H7 (cell line): ENCODE measurements at regions not wholly inside any gene's neighbourhood (a gene's known extent, or its start where the extent isn't known, plus 50 kb on each side); places are given as distances from the start of the nearest gene placed in this dataset.

Experiments
- DNase-seq: peaks from one replicate; pipeline ENCODE4 v3.0.0; 2012
- H3K27me3 ChIP-seq: 2 replicates; pipeline ENCODE4 v1.6.0; 2011; ENCODE audit warnings: mild to moderate bottlenecking, low read length; ENCODE audit not compliant: control insufficient read depth, insufficient read depth
- H3K36me3 ChIP-seq: replicated peaks from 2 replicates; pipeline ENCODE4 v1.5.1; 2011; ENCODE audit warnings: low read length; ENCODE audit not compliant: control insufficient read depth, insufficient read depth
- H3K4me3 ChIP-seq: 2 replicates; pipeline ENCODE4 v1.5.1; 2011; ENCODE audit warnings: low read depth, mild to moderate bottlenecking, control low read depth, low read length, moderate library complexity; ENCODE audit not compliant: insufficient read depth

DNA sequence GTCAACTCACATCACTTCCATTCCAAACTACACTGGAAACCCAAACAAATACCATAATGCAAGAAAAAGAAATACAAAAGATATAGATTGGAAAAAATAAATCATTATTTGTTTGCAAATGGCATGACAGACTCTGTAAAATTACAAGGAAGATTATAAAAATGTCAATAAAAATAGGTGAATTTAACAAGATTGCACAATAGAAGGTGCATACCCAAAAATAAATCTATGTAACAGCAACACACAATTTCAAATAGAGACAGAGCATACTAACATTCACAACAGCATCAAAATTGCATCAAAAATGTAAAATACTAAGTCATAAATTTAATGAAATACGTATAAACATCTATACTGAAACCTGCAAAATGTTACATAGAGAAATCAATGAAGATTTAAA lies 1140.0 kb upstream of the GJE1 start:
- DNase-seq: no peak
- H3K27me3 ChIP-seq: no peaks in the 10 kb centered on the region
- H3K4me3 ChIP-seq: no peak overlapping the region
- H3K36me3 ChIP-seq: no peaks in the 10 kb centered on the region

DNA sequence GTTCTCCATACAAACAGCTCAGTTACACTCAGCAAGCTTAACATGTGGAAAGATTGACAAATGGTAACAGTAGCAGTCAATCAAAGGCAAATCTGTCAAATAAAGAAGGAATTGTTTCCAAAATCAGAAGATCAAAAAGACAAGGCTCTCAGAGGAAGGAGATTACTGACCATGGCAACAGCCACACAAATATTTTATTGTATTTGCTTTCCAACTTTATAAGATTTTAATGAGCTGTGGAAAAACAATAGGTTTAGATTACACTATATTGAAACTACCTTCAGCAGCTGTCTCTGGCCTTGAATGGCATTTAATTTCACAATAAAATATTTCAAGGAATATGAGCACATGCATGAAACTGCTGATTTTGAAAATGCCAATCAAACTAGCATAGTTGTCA lies 1143.9 kb upstream of the GJE1 start:
- Histone ChIP-seq H3K4me3 (no peak overlapping the region), H3K27me3 (no peaks in the 10 kb centered on the region), H3K36me3 (no peaks in the 10 kb centered on the region)
- no peak for DNase-seq

DNA sequence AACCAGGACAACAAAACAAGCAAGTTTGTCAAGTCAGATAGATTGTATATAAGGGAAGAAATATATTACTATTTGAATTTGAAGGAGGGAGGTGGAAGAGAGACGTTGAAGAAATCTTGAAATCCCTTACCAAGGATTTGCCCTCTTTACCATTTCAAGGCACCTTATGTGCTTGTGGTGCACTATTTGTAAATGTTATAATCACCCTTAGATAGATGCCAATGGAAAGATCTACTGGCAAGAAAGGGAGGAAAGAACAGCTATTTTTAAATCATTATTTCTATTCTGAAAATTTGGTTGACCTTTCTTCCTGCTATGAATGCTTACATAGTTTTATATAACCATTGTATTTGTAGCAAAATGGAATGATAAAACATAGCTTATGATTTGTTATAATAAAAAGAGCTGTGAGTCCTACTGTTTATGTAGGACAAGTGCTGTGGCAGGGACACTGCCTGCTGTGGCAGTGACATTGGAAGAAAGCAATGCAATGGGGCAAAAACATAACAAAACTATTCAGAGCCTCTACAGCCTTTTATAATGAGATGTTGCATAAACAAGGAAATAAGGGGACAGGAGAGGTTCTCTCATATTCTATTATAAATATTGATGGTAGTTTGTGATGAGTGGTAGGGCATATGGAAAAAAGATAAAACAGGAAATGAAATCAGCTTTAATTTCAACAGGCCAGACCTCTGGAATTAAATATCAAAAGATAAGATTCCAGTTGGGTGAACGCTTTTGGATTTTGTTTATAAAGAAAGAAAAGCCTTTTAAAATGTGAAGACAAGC lies 1145.2 kb upstream of the GJE1 start:
- H3K27me3 ChIP-seq: no peaks in the 10 kb centered on the region
- no peaks in the 10 kb centered on the region for H3K36me3 ChIP-seq
- no peak for DNase-seq
- H3K4me3 ChIP-seq: no peak overlapping the region

DNA sequence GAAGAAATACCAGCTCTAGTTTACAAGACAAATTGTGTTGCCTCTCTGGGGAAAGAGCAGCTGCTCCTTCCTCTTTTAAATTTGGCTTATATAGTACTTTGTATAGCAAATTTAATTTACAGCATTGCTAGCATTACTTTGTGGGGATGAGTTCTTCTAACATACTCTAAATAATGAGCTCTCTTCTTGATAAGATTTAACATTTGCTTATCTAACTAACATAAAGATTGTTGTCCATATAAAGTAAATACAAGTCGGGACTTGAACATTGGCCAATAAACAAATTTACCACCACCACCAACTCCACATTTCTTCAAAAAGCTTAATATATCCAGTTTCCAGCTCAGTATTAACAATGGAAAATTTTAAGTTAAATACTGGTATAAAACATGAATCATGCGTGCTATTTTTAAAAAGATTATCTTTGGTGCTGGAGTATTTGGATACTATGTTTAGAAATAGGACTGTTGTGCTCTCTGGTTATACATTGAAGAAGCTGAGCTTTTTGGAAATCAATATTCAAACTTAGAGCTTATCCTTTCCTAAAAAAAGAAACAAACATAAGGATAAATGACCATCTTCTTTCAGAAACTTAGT lies 1146.9 kb upstream of the GJE1 start:
- Histone ChIP-seq H3K27me3 (no peaks in the 10 kb centered on the region), H3K4me3 (no peak overlapping the region), H3K36me3 (no peaks in the 10 kb centered on the region)
- DNase-seq: no peak

DNA sequence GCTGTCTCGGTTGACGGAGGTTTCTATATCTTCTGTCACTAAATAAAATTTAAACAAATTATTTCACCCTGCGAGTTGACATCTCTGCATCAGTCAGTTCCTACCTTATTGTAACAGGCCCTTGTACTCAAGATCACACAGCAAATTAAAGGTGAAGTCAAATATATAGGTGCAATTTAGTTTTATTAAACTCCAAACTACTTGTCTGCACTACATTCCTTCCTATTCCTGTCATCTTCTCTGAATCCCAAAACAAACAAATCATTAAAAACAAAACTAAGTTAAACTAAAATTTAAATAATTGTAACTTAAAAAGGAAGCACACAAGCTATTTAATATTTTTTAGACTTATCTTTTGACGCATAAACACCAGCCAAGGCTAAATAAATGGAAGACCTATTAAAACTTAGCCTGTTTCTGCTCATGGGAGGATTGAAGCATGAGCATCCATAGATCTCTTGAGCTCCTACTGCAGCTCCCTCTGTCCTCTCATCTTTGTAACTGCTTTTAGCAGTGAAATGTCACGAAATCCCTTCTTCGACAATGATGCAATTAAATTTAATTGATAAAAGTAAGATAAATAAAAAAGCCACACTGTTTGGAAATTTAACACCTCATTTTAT lies 1152.3 kb upstream of the GJE1 start:
- DNase-seq: no peak
- Histone ChIP-seq H3K36me3 (no peaks in the 10 kb centered on the region), H3K4me3 (no peak overlapping the region)

DNA sequence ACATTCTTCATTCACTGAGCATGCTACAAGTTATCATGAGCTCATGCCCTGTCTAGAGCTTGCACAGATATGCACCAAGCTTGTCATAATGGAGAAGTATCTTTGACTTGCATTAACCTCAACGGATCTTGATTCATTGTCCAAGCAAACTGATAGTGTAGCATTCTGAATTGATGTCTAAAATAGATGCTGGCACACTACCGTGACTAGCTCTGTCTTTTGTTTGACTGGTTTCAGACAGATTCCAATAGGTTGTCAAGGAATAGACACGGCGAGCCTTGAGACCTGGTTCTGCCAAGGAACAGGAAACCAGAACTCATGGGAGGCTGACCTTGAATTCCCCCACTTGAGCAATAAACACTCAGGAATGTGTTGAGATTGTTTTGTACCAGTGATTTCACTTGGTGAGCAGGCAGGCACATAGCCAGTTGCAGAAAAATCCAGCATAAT lies 1153.1 kb upstream of the GJE1 start:
- Histone ChIP-seq H3K4me3 (no peak overlapping the region), H3K27me3 (no peaks in the 10 kb centered on the region), H3K36me3 (no peaks in the 10 kb centered on the region)
- DNase-seq: no peak

More for the DNA sequence above, 1152.3 kb upstream of the GJE1 start:
- H3K27me3 ChIP-seq: no peaks in the 10 kb centered on the region

DNA sequence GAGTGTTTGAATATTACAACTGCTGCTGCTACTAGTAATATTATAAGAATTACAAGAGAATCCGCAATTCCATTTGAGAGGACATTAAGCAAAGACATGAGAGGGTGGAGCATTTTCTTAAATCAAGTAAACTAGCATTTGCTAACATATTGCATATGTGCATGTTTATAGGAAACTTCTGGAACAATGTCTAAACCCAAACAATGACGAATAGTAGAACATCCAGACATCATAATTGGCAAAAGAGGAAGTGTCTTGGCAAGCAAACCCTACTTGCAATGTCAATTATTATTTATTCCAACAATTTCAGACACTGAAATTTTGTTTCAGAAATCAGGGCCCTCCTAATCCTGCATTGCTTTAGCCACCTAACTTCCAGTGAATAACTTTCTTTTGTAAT lies 1155.3 kb upstream of the GJE1 start:
- no peaks in the 10 kb centered on the region for H3K27me3 ChIP-seq
- H3K36me3 ChIP-seq: no peaks in the 10 kb centered on the region
- DNase-seq: no peak
- H3K4me3 ChIP-seq: no peak overlapping the region

DNA sequence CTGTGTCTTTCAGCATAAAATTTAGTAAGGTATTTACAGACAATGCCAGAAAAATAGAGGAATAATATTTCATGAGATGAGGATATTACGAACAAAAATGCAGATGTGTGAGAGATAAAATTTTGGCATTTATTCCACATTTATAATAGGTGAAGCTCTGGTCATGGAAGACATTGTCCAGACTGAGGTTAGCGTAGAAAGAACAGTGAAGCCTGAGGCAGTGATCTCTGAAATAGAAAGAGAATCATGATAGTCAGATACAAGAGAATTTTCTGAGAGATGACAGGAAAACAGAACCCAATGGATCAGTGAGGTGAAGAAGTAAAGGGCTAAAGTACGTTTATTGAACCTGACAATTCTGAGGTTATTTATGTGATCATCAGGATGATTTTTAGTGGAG lies 1155.9 kb upstream of the GJE1 start:
- H3K4me3 ChIP-seq: no peak overlapping the region
- no peak for DNase-seq
- no peaks in the 10 kb centered on the region for H3K27me3 ChIP-seq

DNA sequence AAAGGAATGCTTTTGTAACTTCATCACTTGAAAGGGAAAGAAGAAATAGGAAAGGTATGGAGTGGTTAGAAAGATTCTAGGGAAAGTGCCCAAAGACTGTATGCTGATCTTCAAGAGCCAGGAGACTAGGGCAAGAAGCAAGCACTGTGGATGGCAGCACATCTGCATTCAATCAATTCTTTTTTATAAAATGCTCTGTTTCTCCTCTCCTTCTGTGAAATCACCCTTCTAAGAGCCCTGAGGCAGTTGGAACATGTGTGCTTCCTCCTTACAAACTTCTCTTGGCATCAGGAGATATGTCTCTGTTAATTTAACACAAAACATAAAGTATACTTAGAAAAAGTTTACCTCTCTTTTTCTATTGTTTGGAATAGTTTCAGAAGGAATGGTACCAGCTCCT lies 1162.2 kb upstream of the GJE1 start:
- no peak overlapping the region for H3K4me3 ChIP-seq
- DNase-seq: no peak

More for the DNA sequence above, 1155.9 kb upstream of the GJE1 start:
- H3K36me3 ChIP-seq: no peaks in the 10 kb centered on the region

DNA sequence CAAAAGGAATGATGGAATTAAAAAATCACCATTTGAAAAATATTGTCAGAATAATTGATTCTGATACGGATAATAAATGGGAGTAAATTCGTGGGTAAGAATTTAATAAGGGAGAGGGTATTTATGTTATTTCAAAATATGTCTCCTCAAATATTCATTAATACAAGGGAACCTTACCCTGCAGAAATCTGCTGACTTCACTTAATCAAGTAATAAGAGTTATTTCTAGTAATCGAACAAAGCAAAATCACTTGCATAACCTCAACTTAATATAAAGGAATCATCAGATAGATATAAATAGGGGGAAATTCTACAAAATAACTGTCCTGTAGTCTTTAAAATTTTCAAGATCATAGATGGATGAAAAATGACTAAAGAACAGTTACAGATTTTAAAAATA lies 1164.7 kb upstream of the GJE1 start:
- no peak for DNase-seq
- no peak overlapping the region for H3K4me3 ChIP-seq
- H3K27me3 ChIP-seq: no peaks in the 10 kb centered on the region
- no peaks in the 10 kb centered on the region for H3K36me3 ChIP-seq

More for the DNA sequence above, 1162.2 kb upstream of the GJE1 start:
- no peaks in the 10 kb centered on the region for H3K36me3 ChIP-seq
- no peaks in the 10 kb centered on the region for H3K27me3 ChIP-seq

DNA sequence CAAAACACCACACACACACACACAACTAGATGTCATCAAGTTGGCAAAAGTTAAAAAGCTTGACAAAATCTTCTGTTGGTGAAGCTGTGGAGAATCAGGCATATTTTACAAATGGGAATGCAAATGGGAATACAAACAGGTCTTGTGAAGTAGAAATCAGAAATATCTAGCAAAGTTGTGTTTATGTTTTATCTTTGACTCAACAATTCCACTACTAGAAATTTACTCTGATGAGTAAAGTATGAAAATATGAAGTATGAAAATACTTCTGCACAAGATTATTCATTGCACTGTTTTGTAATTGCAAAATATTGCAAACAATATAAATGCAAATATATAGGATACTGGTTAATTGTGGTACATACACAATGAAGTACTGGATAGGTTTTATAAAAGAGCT lies 1166.0 kb upstream of the GJE1 start:
- Histone ChIP-seq H3K27me3 (no peaks in the 10 kb centered on the region), H3K4me3 (no peak overlapping the region), H3K36me3 (no peaks in the 10 kb centered on the region)
- no peak for DNase-seq

DNA sequence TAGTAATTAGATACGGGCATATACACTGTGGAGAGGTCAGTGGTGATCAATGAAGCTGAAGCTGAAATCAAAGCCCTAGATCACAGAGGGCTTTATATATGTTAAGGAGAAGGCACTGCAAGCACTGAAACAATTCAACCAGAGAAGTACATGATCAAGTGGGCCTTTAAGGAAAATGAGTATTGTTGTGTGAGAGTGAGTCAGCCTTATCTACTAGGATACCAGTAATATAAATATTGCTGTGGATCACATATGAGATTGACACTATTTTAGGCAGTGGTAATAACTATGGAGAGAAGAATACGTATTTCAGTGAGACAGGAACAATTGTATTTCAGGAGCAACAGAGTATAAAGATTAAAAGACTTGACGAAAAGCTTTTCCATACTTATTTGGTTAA lies 1172.2 kb upstream of the GJE1 start:
- DNase-seq: no peak
- Histone ChIP-seq H3K36me3 (no peaks in the 10 kb centered on the region), H3K27me3 (no peaks in the 10 kb centered on the region), H3K4me3 (no peak overlapping the region)

DNA sequence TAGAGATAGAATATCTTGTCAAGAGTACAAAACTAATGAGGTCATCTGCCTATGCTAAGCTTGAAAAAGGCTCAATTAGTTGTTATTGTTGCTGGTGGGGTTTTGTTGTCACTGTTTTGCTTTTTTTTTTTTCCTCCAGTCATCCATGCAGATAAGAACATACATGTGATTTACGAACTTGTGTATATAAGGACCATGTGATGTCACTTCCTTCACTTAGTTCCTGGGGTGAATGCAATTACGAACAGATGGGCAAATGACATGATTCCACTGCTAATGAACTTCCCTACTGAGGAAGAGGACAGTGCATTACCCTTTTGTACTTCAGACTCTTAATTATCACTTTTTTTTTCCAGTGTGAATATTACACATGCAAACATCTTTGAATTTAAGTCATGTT lies 1175.3 kb upstream of the GJE1 start:
- no peaks in the 10 kb centered on the region for H3K36me3 ChIP-seq
- H3K27me3 ChIP-seq: no peaks in the 10 kb centered on the region
- H3K4me3 ChIP-seq: no peak overlapping the region
- DNase-seq: no peak

DNA sequence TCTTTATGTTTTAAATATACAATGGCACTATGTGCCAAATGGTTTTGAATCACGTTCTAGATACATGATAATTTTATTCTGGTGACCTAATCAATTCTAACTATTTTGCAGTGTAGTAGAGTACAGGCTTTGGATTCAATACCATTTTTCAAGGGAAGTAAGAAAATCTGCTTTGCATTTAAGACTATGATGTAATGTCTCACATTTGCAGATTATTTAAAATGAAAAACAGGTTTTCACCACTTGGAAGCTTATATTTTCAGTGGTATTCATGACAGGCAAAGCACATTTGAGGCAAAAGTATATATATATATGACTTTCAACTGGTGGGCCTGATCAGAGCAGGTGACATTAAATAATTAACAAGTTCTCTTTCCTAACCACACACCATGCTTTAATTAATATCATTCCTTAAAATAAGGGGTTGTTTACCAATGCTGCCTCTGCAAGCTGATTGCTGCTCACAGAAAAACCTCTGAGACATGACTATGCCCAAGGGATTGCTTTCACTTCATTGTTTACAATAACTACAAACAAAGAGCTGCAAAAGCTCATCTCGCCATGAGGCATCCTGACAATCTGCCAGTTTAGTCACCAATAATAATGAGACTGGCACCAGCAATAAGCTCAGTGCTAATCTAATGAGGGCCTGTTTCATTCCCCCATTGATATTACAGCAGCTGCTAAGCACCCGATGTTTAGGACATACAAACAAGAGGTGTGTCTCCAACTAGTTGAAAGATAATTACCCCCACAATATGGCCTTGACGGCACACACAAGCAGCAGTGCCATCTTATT lies 1176.0 kb upstream of the GJE1 start:
- no peak overlapping the region for H3K4me3 ChIP-seq
- no peak for DNase-seq
- H3K27me3 ChIP-seq: no peaks in the 10 kb centered on the region
- no peaks in the 10 kb centered on the region for H3K36me3 ChIP-seq
